Frontal cortex (tissue), 3 donors: ENCODE measurements at regions not wholly inside any gene's neighbourhood (a gene's known extent, or its start where the extent isn't known, plus 50 kb on each side); places are given as distances from the start of the nearest gene placed in this dataset.

Experiments used
- DNase-seq, 2 donors: peaks; one replicate each; pipeline ENCODE4 v3.0.0; 2012; ENCODE audit warnings: low spot score in 2 of 2
- FAIRE-seq: peaks from 2 replicates; lab custom pipeline; 2012; peaks lifted over from hg19 to GRCh38; lab: Jason Lieb, UNC
- donor health status: control.
- donor health status: control.
- donor health status: control.

GRCh38 chr7:136063326-136063666 lies 86.1 kb upstream of the MTPN start:
- FAIRE-seq: no peak
- DNase-seq: no peak

- no peak for DNase-seq
- FAIRE-seq: no peak
Observed at GRCh38 chr7:136062625-136063325, 85.6 kb upstream of the MTPN start.

- no peak for DNase-seq
- FAIRE-seq: no peak
Observed at GRCh38 chr7:136061433-136061832, 84.3 kb upstream of the MTPN start.

GRCh38 chr7:136058546-136058945 lies 81.4 kb upstream of the MTPN start:
- no peak for FAIRE-seq
- DNase-seq: no peak

GRCh38 chr7:136057509-136057908 lies 80.3 kb upstream of the MTPN start:
- DNase-seq (no peak), FAIRE-seq (no peak)

GRCh38 chr7:136056651-136057231 lies 79.6 kb upstream of the MTPN start:
- no peak for DNase-seq
- FAIRE-seq: no peak

GRCh38 chr7:136055266-136055665 lies 78.1 kb upstream of the MTPN start:
- no peak for FAIRE-seq
- no peak for DNase-seq

GRCh38 chr7:136053689-136054485 lies 76.7 kb upstream of the MTPN start:
- no peak for DNase-seq
- FAIRE-seq: no peak

- no peak for DNase-seq
- FAIRE-seq: no peak
Observed at GRCh38 chr7:136051203-136051928, 74.2 kb upstream of the MTPN start.

GRCh38 chr7:136050462-136050847 lies 73.3 kb upstream of the MTPN start:
- no peak for DNase-seq
- no peak for FAIRE-seq

GRCh38 chr7:136049818-136050461 lies 72.8 kb upstream of the MTPN start:
- DNase-seq: no peak
- no peak for FAIRE-seq

- no peak for FAIRE-seq
Observed at GRCh38 chr7:136049117-136049516, 72.0 kb upstream of the MTPN start.

GRCh38 chr7:136046548-136046947 lies 69.4 kb upstream of the MTPN start:
- DNase-seq: no peak
- FAIRE-seq: no peak

More at GRCh38 chr7:136049117-136049516, 72.0 kb upstream of the MTPN start:
- no peak for DNase-seq

GRCh38 chr7:136045992-136046391 lies 68.8 kb upstream of the MTPN start:
- no peak for DNase-seq
- FAIRE-seq: no peak

GRCh38 chr7:136045181-136045580 lies 68.0 kb upstream of the MTPN start:
- DNase-seq (no peak), FAIRE-seq (no peak)

GRCh38 chr7:136039577-136040345 lies 62.6 kb upstream of the MTPN start:
- FAIRE-seq: no peak
- no peak for DNase-seq

GRCh38 chr7:136036336-136036735 lies 59.2 kb upstream of the MTPN start:
- DNase-seq (no peak), FAIRE-seq (no peak)

- FAIRE-seq: no peak
- no peak for DNase-seq
Observed at GRCh38 chr7:136034132-136034531, 57.0 kb upstream of the MTPN start.

GRCh38 chr7:136033413-136034031 lies 56.4 kb upstream of the MTPN start:
- DNase-seq (no peak), FAIRE-seq (no peak)
